KOPT-K1 (cell line): ENCODE measurements at regions not wholly inside any gene's neighbourhood (a gene's known extent, or its start where the extent isn't known, plus 50 kb on each side); places are given as distances from the start of the nearest gene placed in this dataset.

ENCODE experiments used
- H3K27ac ChIP-seq: fragments of 200-600 bp; sonication (generic); 2 replicates; pipeline ENCODE4 v1.5.1; 2016; ENCODE audit warnings: antibody characterized with exemption, mild to moderate bottlenecking, low read depth, low read length; ENCODE audit not compliant: poor library complexity, severe bottlenecking
- H3K36me3 ChIP-seq: fragments of 200-600 bp; sonication (generic); 2 replicates; pipeline ENCODE4 v1.5.1; 2017; ENCODE audit warnings: antibody characterized with exemption, mild to moderate bottlenecking, low read length, moderate library complexity; ENCODE audit not compliant: insufficient read depth
- H3K9me3 ChIP-seq: fragments of 200-600 bp; sonication (generic); 2 replicates; pipeline ENCODE4 v1.5.1; 2017; ENCODE audit warnings: antibody characterized with exemption, low read length, mild to moderate bottlenecking; ENCODE audit not compliant: insufficient read depth, poor library complexity, severe bottlenecking

DNA sequence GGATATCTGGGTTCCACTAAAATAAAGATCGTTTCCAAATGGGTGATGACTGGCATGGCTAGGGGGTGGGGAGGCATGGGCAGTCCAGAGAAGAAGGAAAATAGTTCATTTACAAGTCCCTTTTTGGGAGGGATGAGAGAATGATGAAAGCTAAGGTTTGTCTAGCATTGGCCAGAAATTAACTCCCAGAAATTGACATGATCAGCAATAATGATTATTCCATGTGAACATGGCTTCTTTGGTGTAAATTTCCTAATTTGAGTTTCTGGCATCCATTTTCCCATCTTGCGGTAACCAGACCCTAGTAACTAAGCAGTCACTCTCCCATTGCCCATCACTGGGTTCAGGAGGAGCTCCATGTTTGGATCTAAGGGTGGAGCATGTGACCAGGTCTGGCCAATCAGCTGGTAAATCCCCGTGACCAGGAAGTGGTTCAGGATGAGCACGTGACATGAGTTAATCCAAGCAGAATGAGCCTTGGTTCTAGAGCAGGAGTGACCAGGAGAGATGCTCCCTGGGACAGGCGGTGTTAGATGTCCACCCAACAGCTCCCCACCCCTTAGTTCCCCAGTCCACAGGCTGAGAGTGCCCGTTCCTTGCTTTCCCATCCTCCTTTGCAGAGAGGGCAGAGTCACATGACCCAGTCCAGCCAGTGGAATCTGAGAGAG lies 512.7 kb downstream of the PREX1 start:
- Histone ChIP-seq H3K9me3 (no peaks in the 10 kb centered on the region), H3K27ac (no peak overlapping the region), H3K36me3 (no peaks in the 10 kb centered on the region)

DNA sequence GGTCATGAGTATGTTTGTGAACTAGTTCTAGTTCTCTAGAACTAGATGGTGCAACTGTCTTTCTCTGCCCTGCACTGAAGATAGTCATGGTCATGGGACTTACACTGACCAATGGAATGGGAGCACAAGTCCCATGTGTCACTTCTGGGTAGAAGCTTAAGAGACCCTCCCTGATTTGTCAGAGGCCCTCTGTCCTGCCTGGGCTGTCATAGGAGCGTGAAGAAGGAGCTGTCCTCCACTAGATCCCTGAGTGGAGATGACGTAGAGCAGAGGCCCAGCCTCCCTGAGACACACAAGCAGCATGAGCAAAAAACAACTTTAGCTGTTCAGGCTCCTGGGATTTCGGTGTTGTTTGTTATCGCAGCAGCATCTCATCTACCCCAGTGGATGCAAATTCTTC lies 514.5 kb downstream of the PREX1 start:
- Histone ChIP-seq H3K36me3 (no peaks in the 10 kb centered on the region), H3K27ac (no peak overlapping the region), H3K9me3 (no peaks in the 10 kb centered on the region)

- no peaks in the 10 kb centered on the region for H3K9me3 ChIP-seq
- no peaks in the 10 kb centered on the region for H3K36me3 ChIP-seq
- no peak overlapping the region for H3K27ac ChIP-seq
Observed at GRCh38 chr20:48311956-48312355, 515.8 kb downstream of the PREX1 start.

DNA sequence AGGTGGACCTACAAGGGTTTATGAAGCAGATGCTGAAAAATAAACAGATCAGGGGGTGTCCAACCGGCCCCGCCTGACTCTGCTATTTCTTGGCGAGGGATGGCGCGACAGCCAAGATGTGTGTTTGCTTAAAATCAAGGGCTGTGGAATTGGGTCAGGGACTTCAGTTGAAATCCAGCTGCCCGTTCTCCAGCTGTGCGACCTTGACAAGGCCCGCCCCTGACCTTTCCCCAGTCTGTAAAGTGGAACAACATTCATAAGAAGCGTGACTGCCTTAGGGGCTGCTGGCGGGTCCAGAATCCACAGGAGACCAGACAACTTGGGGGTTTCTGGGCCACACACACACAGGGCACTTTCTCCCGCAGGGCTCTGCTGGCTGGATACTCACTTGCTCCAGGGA lies 517.5 kb downstream of the PREX1 start:
- Histone ChIP-seq H3K27ac (no peak overlapping the region), H3K9me3 (no peaks in the 10 kb centered on the region)

DNA sequence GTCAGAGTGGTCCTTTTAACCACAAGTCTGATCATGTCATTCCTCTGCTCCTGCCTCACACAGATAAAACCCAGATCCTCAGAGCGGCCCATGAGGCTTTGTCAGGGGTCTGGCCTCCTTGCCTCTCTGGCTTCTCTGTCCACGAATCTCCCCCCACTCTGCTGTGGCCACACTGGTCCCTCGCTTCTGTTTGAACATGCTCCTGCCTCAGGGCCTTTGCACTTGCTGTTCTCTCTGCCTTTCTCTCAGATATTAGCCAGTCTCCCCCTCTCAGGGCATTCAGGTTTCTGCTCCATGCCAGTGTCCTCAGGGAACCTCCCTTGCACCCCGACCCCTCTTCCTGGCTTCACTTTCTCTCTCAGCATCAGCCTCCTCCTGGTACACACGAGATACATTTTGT lies 518.5 kb downstream of the PREX1 start:
- H3K9me3 ChIP-seq: no peaks in the 10 kb centered on the region
- H3K27ac ChIP-seq: no peak overlapping the region
- no peaks in the 10 kb centered on the region for H3K36me3 ChIP-seq

More for the DNA sequence above, 517.5 kb downstream of the PREX1 start:
- no peaks in the 10 kb centered on the region for H3K36me3 ChIP-seq

- H3K27ac ChIP-seq: no peak overlapping the region
- no peaks in the 10 kb centered on the region for H3K36me3 ChIP-seq
- no peaks in the 10 kb centered on the region for H3K9me3 ChIP-seq
Observed at GRCh38 chr20:48308882-48309281, 518.9 kb downstream of the PREX1 start.

DNA sequence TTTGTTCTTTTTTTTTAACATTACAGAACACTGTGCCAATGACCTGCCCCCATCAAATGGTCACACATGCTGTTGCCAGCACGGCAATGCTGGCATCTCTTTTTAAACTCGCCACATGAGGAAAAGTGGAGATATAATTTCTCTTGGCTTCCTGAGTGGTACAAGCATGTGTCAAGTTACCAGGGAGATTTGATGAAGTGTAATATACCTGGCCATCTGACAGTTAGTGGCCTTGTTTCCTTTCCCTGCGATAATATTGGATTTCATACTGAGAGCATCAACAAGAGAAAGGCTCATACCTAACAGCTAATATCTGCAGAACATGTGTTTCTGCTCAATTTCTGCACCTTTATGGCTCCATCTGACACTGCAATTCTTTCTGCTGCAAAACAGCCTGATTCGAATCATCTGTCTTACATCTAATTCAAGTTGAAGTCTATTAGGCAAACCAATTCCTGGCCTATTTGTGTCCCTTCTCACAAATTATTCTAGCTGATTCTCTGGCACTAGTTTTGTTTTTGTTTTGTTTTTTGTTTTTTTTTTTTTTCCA lies 519.5 kb downstream of the PREX1 start:
- no peaks in the 10 kb centered on the region for H3K9me3 ChIP-seq
- no peak overlapping the region for H3K27ac ChIP-seq
- H3K36me3 ChIP-seq: no peaks in the 10 kb centered on the region

- H3K9me3 ChIP-seq: no peaks in the 10 kb centered on the region
Observed at GRCh38 chr20:48307277-48307676, 520.5 kb downstream of the PREX1 start.

GRCh38 chr20:48302844-48303542 lies 517.7 kb upstream of the SULF2 start:
- Histone ChIP-seq H3K9me3 (no peaks in the 10 kb centered on the region), H3K27ac (no peak overlapping the region), H3K36me3 (no peaks in the 10 kb centered on the region)

More at GRCh38 chr20:48307277-48307676, 520.5 kb downstream of the PREX1 start:
- H3K36me3 ChIP-seq: no peaks in the 10 kb centered on the region
- no peak overlapping the region for H3K27ac ChIP-seq

DNA sequence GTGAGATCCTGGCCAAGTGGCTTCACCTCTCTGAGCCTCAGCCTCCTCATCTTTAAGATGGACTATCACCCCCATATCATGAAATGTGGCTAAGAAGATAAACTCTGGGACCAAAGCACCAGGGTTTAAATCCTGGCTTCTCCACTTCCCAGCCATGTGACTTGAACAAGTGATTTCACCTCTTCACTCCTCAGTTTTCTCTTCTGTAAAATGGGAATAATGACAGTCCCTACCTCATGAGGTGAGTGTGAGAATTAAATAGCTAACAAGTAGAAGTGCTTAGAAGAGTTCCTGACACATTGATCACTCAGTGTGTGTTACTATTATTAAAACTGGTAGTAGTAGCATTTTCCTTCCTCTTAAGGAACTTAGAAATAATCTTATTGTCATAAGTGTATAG lies 516.9 kb upstream of the SULF2 start:
- no peaks in the 10 kb centered on the region for H3K36me3 ChIP-seq
- H3K9me3 ChIP-seq: no peaks in the 10 kb centered on the region
- no peak overlapping the region for H3K27ac ChIP-seq

DNA sequence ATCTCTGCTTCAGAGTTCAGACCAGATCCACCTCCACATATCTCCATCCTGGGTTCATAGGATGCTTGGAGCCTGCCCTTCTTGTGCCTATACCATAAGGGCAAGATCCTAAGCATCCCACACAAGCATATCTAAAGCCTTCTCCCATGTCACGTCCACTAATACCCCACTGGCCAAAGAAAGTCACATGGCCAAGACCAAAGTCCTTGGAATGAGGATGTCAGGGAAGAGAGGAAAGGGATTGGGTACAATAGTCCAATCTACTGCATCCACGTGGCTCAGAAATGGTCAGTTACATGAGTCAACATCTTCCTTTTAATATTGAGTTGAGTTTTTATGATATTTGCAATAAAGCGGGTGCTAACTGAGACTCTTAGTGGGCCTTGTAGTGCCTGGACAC lies 515.9 kb upstream of the SULF2 start:
- Histone ChIP-seq H3K36me3 (no peaks in the 10 kb centered on the region), H3K27ac (no peak overlapping the region), H3K9me3 (no peaks in the 10 kb centered on the region)

DNA sequence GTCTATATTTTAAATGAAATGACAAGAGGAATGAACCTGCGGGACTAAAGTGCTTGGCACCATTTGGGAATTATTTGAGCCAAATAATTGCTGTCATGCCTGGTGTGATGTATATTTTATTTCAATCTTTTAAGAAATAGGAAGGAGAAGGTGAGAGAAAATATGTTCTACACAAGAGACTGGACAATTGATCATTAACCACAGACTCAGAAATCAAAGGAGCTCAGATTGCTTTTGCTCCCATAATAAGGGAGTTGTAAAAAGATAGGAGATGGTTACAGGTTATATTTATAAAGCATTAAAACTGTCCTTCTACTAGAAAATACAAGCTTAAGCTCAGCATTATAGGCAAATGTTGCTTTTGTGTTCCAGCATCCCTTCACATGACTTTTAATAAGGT lies 515.2 kb upstream of the SULF2 start:
- no peak overlapping the region for H3K27ac ChIP-seq
- no peaks in the 10 kb centered on the region for H3K36me3 ChIP-seq
- H3K9me3 ChIP-seq: no peaks in the 10 kb centered on the region

- Histone ChIP-seq H3K27ac (no peak overlapping the region), H3K36me3 (no peaks in the 10 kb centered on the region), H3K9me3 (no peaks in the 10 kb centered on the region)
Observed at GRCh38 chr20:48298851-48299484, 513.7 kb upstream of the SULF2 start.

DNA sequence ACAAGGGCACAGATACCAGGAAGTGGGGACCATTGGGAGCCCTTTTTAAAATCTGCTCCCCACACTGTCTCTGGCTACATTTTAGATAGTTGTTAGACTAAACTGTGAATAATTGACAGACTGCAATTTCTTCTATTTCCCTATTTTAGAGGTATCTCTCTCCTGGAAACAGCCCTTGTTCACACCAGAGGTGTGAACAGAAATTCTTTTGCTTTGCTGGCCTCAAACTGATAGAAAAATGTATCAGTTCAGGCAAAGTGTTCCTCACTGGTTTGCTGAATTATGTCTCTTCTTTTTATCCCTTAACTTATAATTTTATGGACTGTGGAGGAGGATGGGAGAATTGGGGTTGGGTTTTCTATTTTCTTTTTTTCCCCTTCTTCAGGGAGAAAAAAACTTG lies 513.2 kb upstream of the SULF2 start:
- Histone ChIP-seq H3K36me3 (no peaks in the 10 kb centered on the region), H3K9me3 (no peaks in the 10 kb centered on the region), H3K27ac (no peak overlapping the region)

- Histone ChIP-seq H3K27ac (no peak overlapping the region), H3K36me3 (no peaks in the 10 kb centered on the region), H3K9me3 (no peaks in the 10 kb centered on the region)
Observed at GRCh38 chr20:48295966-48296421, 510.7 kb upstream of the SULF2 start.
